ENCODE measurements at regions not wholly inside any gene's neighbourhood (a gene's known extent, or its start where the extent isn't known, plus 50 kb on each side); places are given as distances from the start of the nearest gene placed in this dataset.
A peak's percentile ranks its signal among the peaks of the same experiment; 100 is the strongest.

DNA sequence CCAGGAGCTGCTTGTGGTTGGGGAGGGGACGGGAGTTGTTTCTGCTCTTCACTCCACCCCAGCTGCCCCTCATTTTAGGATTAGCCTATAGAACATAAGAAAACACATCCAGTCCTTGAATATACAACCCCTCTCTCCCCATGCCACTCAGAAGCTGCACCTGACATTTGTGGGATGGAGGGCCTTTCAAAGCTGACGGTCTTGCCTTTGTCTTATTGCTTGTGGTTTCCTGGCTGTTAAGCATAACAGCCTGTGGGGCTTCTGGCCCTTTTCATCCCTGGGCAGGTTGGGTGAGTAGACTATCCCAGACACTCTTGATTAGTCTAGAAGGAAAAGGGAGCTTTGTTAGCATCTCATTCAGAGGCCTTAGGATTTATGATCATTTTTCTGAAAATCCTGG lies 407.6 kb upstream of the BOD1L1 start:
- no peak for DNase-seq (ENCODE audit: low read depth)

DNA sequence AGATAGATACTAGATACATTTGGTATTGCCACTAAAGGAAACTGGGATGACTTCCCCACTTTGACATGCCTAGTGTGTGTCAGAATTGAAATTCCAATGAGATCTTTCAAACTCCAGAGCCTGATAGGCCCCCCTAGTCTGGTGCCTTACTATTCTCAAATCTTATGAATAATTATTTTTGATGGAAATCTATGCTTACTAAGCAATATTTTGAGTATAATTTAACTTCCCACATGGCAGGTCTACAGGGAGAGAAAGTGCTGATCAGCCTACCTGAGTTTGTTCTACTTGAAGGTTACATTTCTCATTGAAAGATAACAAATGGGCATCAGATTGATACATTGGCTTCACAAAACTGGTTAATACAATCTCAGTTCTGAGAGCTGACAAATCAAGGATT lies 415.7 kb upstream of the BOD1L1 start:
- no peak for DNase-seq (ENCODE audit: low read depth)

DNA sequence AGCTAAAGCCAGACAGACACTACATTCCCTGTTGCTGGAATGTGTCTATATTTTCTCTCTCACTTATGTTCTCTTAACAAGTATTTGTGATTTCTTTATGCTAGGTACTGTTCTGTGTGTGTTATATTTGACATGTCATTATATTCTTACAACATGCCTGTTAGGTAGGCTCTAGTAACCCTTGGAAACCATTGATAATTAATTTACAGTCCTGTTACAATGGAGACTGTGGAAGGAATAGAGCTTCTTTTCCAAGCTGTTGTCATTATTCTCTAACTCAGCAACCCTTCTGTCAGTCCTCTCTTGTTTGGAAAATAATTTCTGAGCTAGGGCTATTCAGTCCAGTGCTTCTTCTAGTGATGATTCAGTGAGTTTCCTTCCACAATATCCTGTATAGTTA lies 419.1 kb upstream of the BOD1L1 start:
- DNase-seq (ENCODE audit: low read depth) = peak; percentile 30

DNA sequence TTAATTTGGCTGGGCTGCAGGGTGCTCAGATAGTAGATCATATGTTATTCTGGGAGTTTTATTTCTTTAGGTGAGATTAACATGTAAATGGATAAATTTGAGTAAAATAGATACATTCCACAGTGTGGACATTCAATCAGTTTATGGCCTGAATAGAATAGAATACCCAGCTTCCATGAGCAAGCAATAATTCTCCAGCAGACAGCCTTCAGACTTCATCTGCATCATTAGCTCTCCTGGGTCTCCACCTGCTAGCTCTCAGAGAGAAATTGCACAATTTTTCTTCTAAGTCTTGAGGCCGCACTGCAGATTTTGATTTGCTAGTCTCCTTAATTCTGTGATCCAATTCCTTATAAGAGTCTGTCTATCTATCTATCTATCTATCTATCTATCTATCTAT lies 420.3 kb upstream of the BOD1L1 start:
- DNase-seq (ENCODE audit: low read depth) = no peak

DNA sequence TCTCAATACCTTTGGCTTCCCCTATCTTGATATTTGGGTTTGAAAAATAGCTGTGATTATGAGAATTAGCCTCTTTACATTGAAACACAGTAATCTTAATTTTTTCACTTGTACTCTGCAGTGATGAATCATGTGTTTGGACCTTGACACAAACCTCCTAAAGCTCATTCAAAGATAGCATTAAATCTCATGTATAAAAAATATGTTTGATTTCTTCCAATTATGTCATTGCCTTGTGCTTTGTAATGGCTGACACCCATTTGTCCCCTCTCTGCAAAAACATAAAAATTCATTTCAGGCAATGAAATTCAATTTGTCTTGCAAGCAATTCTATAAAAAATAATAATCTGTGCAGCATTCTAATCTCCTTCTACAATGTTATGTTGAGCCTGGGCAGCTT lies 422.4 kb upstream of the BOD1L1 start:
- no peak for DNase-seq (ENCODE audit: low read depth)

DNA sequence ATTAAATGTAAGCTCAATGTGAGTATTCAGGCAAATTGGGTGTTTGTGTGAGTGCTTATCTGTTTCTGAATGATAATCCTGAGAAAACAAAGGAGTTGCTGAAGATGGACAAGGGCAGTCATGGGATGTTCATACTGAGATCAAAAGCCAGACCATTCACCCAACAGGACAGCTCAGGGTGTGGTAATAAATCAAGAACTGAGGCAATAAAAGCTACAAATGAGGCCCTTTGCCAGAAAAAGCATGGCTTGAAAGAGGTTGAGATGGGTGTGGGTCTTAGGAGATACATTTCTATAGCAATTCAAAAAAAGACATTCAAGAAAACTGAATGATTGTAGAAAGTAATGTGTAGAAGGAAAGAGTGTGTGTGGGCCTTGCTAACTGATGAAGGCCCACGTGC lies 425.8 kb upstream of the BOD1L1 start:
- no peak for DNase-seq (ENCODE audit: low read depth)

DNA sequence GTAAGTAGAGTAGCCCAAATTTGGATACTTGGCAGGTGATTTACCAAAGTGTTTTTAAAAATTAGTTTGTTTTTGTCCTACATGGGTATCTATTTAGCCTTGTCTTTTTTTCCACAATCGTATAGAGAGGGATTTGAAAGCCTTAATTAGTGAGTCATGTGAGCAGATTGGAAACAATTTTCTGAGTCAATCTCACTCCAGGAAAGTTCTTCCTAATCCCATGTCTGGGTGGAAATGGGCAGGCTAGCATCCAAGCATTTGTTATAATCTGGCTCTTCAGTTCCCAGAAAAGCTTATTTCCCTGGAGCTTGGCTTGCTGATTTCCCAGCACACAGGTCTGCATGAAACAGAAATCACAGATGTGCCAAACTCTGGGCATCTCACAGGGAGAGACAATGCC lies 426.9 kb upstream of the BOD1L1 start:
- no peak for DNase-seq (ENCODE audit: low read depth)

DNA sequence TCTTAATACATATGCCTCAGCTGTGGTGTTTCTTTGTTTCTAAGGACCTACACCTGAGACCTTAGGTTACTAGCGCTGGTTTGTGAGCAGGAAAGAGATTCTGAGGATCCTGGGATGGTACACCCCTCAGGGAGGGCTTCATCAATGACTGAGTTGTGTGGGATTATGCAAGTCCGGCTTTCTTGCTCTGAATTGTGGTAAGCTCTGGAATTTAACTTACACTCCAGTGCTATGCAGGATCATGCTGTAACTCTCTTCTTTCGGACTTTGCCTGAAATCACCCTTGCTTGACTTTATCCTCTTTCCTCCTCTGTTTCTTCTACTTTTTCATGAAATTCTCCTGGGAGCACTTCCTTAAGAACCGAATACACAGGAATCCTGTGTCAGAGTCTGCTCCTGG lies 431.5 kb upstream of the BOD1L1 start:
- peak; percentile 51 for DNase-seq (ENCODE audit: low read depth)

DNA sequence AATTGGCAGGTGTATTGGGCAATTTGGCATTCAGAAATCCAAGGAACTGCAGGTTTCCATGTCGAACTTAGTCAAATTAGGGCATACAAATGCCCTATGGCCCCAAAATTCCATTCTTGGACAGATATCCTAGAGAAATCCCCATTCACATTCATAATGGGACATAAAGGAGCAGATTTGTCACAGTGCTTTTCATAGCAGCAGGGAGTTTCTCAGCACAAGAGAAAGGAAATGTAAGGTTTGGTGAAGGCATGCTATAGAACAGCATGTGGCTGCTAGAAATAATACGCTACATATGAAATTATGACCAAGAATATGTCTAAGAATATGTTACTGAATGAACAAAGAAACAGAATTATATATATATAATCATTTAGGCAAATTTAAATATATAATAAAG lies 437.5 kb upstream of the BOD1L1 start:
- no peak for DNase-seq (ENCODE audit: low read depth)

DNA sequence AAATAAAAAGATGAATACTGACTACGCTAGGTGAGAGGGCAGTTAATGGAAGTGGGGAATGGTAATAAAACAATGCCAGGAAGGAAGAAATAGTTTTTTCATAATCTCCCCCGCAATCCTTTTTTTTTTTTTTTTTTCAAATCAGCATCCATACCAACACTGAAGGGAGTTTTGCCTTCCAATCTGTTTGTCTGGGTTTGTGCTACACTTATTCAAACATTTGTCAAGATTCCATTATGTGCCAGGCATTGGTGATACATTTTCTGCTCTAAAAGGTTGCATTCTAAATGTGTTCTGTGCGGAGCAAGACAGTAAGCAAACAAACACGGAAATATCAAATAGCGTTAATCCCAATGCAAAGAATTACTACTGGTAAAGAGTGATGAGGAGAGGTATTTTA lies 437.9 kb upstream of the BOD1L1 start:
- no peak for DNase-seq (ENCODE audit: low read depth)

DNA sequence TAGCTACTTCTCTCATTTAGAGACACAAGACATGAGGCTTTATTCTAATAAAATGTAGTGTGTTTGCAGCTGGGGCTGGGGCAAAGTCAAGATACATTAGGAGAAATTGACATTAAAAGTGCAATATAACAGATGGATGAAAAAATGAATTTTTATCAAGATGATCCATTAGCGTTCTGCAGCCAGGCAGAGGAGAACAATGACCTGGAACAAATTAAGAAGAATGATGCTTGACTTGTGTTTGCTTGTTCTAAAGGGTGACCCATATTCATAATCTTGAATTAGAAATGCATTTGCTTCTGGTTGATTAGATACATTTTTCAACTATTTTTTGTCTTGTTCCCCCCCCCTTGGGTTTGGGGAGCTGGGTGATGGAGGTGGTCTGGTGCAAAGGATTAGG lies 439.5 kb upstream of the BOD1L1 start:
- DNase-seq (ENCODE audit: low read depth) = no peak

DNA sequence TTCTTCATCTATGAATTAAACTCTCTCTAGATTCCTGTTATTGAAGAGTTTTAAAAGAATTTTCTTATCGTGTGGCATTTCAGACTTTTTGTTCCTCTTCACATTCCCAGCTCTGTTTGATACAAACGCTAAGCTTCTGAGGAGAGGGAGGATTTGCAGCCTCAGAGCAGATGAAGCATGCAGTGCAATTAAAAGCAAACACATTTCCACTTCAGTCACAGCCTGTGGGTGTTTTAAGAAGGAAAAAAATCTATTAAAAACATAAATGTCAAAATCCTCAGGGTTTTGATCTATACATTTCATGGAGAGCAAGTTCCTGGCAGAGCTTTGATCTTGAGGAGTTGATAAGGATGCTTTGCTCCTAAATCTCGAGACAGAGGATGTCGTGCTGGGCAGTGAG lies 442.4 kb upstream of the BOD1L1 start:
- DNase-seq (ENCODE audit: low read depth) = no peak

DNA sequence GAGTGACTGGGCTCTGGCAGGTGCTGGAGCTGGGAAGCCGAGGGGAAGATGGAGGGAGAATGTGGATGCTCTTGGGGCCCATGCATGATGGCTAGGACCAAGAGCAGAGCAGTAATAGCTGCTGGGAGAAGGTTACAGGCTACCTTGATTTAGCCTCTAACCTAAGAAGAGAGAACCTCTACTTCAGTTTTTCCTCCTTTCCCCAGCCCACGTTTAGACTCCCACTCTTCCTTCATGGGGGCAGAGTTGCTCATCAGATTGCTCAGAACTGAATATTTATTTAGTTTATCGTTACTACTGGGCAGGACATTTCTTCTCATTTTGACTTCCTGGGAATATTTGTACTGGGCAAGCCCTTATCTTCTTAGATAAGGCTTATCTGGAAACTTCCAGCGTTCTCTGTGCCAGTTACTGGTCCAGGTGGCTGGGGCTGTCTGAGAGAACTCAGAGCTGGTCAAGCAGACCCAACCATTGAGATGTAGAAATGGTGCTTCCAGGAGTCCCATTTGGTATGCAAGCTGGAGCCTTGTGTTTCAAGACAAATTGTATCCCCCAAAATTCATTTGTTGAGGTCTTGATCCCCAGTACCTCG lies 442.9 kb upstream of the BOD1L1 start:
- DNase-seq (ENCODE audit: low read depth) = no peak

DNA sequence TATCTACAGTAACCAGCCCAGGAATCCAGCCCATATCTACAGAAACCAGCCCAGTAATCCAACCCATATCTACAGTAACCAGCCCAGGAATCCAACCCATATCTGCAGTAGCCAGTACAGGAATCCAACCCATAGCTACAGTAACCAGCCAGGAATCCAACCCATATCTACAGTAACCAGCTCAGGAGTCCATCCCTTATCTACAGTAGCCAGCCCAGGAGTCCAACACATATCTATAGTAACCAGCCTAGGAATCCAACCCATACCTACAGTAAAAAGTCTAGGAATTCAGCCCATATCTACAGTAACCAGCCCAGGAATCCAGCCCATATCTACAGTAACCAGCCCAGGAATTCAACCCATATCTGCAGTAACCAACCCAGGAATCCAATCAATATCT lies 445.0 kb upstream of the BOD1L1 start:
- no peak for DNase-seq (ENCODE audit: low read depth)

DNA sequence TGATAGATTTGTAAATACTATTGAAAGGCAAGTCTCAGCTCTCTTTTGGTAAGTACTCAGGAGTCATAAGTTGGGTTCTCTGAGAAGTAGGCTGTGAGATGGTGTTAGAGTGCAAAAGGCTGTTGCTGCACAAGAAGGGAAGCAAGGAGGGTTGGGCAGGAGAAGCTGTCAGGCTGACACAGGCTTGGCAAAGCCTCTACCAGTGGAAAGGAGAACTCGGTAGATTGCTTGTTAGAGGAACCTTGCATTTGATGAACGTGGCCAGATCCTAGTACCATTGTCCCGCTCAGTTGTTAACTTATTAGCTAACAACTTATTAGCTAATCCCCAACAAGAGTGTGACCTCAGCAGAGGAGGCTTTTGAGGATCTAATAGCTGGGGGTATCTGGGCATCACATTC lies 449.3 kb upstream of the BOD1L1 start:
- DNase-seq (ENCODE audit: low read depth) = no peak

DNA sequence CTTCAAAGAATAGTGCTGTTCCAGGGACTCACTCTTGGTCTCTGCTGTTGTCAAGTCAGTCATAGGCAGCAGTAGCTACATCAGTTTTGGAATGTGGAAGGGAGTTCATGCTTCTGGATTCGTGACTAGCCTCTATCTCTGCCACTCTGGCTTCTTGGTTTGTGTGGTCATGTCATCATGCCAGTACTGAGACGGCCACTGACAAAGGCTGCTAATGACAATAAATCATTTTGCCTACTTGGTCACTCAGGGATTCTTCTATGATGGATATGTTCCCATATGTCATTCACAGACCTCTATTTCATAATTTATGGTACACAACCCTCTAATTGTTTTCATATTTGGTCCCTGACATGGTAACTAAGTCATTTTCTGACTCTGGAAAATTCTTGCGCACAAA lies 450.8 kb upstream of the BOD1L1 start:
- DNase-seq (ENCODE audit: low read depth) = no peak

DNA sequence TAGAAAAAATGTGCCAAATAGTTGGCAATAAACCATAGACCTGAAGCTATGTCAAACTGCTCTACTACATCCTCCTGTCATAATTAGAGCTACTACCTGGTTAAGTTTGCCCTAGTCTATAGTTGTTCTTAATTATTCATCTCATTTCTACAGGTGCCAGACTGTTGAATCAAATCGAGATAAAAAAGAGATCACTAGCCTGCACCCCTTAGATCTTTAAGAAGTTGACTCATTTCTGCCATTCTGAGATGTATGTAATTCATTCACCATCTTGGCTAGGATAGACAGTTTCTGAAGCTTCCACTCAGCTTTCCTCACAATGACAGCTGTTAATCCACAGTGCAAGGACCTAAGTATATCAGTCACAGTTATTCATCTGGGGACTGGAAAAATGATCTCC lies 452.1 kb upstream of the BOD1L1 start:
- DNase-seq (ENCODE audit: low read depth) = no peak

DNA sequence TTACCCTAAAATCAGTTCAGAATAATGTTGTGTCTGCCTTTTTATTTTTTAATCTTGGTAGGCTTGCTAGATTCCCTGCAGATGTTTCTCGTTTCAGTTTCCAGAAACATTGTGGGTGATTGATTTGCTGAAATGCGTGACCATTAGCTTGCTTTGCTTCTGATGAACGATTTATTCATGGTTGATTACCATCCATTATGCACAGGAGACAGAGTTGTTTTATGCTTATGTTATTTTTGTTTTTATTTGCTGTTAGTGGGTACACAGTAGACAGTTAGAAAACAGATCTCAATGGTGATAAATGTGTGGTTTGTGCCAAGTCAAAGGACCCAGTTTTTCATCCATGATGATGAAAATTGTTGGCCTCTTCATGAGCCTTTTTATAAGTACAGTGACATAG lies 455.6 kb upstream of the BOD1L1 start:
- no peak for DNase-seq (ENCODE audit: low read depth)

DNA sequence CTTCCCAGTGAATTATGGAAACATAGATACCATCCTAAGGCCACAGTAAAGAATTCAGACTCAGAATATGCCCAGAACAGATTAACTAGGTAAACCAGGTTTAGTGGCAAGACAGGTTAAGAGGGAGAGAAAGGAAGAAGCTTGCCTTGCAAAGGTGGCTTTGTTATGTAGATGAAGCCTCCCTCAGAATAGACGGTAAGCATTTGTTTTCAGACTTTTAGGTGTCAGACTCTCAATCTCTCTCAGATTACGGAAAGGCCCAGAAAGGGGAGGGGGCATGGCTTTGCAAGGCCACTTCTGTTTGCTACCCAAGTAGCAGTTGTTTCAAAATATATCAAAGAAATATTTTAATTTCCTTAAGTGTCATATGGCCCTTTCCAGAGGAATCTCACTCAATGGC lies 457.1 kb upstream of the BOD1L1 start:
- DNase-seq (ENCODE audit: low read depth) = no peak

DNA sequence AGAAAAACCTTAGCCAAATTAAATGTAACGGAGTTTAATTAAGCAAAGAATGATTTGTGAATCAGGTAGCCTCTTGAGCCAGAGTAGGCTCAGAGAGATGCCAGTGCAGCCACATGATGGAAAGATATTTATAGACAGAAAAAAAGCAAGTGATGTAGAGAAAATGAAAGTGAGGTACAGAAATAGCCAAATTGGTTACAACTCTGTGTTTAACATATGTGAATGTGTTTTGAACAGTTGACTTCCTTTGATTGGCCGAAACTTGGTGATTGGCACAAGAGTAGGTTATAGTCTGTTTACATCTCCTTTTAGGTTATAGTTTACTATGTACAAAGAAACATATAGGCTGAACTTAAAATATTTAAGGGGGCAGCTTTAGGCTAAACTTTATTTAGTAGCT lies 459.9 kb upstream of the BOD1L1 start:
- no peak for DNase-seq (ENCODE audit: low read depth)

DNA sequence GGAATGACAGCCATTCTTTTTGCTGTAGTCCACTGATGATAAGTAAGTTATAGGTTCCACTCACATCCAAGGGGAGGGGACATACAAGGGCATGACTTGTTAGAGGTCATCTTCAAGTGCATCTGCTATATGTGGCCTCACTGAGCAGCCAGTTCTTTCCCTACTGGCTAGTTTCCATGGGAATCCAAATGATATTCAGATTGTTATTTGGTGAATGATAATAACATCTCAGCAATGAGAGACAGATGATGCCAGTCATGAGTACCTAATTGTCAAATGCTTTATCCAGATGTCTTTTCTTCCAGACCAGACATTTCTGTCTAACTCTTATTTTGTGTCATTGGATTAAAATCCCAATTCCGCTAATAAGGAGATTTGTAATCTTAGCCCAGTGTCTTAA lies 460.4 kb upstream of the BOD1L1 start:
- DNase-seq (ENCODE audit: low read depth) = no peak

DNA sequence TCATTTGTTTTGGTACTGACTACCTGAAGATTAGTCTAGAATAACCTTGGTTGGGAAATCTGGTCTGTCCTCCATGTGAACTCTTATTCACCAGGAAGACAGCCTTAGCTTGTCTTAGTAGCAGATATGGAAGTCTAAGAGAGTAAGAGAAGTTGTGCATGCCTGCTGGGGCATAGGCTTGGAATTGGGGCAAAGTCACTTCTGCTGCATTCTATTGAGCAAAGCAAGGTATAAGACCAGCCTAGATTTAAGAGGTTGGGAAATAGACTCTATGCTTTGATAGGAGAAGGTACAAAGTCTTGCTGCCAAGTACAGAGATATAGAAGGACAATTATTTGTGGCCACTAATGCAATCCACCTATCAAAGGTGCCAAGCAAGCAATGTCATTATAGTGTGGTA lies 464.0 kb upstream of the BOD1L1 start:
- no peak for DNase-seq (ENCODE audit: low read depth)

DNA sequence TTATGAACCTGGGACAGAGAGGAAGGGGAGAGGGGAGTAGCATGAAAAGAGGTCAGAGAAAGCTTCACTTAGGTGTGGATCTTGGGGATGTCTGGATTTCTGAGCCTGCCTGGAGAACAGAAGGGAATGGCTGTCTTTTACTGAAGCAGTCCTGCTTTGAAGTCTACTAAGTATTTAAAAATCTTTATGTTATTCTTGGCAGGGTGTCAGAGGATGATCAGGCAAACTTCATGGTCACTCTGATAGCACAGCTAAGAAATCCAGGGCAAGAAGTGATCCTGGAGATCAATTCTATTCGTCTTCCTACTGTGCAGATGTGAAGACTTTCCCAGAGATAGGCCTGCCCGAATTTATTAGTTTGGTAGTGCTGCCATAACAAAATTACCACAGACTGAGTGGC lies 464.4 kb upstream of the BOD1L1 start:
- DNase-seq (ENCODE audit: low read depth) = no peak

DNA sequence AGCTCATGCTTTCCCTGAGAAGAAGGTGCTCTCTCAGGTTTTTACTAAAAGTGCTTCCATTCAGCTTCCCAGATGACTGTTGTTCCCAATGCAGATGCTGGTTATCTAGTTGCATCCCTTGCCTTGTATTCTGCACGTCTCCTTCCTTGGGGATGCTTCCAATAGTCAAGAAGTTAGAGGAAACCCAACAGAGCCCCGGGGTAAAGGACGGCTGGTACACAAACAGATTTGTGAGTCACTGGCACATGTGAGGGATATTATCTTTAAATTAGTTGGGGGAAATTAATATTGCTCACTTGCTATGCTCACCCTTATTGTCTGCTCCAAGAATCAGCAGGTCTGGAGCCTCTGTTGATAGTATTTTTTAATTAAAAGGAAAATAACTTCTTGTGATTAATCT lies 465.2 kb upstream of the BOD1L1 start:
- DNase-seq (ENCODE audit: low read depth) = no peak

DNA sequence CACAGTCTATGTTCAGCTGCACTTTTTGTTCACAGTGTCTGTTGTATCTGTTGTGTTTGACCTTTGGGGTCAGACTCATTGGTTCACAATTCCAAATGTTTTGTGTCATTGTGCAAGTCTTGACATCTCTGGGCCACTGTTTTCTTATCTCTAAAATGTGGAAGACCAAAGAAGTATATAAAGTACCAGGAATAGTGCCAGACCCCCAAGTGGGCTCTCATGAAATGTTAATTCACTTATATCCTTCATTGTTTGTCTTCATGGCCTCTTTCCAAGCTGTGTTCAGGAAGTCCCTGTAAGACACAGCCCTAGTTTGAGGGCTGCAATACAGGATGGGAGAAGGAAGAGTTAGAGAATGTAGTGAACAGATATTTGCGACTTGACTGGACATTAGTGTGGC lies 468.3 kb upstream of the BOD1L1 start:
- no peak for DNase-seq (ENCODE audit: low read depth)

All from renal cortical epithelial cell (primary cell).